Activated T-cell treated with anti-CD3 and anti-CD28 coated beads for 1 hour (primary cell): ENCODE measurements at regions not wholly inside any gene's neighbourhood (a gene's known extent, or its start where the extent isn't known, plus 50 kb on each side); places are given as distances from the start of the nearest gene placed in this dataset.

Experiments used
- DNase-seq: peaks from one replicate; pipeline ENCODE4 v3.0.0-alpha.2; 2020; ENCODE audit warnings: low read depth

- DNase-seq, result no peak
Measured at GRCh38 chr20:39310363-39310995, 348.3 kb downstream of the DHX35 start.

GRCh38 chr20:39309458-39309857 lies 347.3 kb downstream of the DHX35 start:
- no peak for DNase-seq

- no peak for DNase-seq
Measured at GRCh38 chr20:39302312-39302711, 340.2 kb downstream of the DHX35 start.

- no peak for DNase-seq
Measured at GRCh38 chr20:39299783-39300182, 337.6 kb downstream of the DHX35 start.

- no peak for DNase-seq
Measured at GRCh38 chr20:39298571-39299506, 336.7 kb downstream of the DHX35 start.

GRCh38 chr20:39298121-39298520 lies 336.0 kb downstream of the DHX35 start:
- DNase-seq, result no peak

- DNase-seq, result no peak
Measured at GRCh38 chr20:39295301-39295700, 333.2 kb downstream of the DHX35 start.

- DNase-seq, result no peak
Measured at GRCh38 chr20:39294137-39294725, 332.1 kb downstream of the DHX35 start.

GRCh38 chr20:39292193-39292736 lies 330.1 kb downstream of the DHX35 start:
- no peak for DNase-seq

- DNase-seq, result no peak
Measured at GRCh38 chr20:39291301-39291700, 329.2 kb downstream of the DHX35 start.

GRCh38 chr20:39290575-39290974 lies 328.4 kb downstream of the DHX35 start:
- no peak for DNase-seq

- no peak for DNase-seq
Measured at GRCh38 chr20:39289831-39290230, 327.7 kb downstream of the DHX35 start.

GRCh38 chr20:39289316-39289715 lies 327.2 kb downstream of the DHX35 start:
- DNase-seq, result no peak

GRCh38 chr20:39283464-39283863 lies 321.3 kb downstream of the DHX35 start:
- no peak for DNase-seq

GRCh38 chr20:39282619-39283092 lies 320.5 kb downstream of the DHX35 start:
- DNase-seq, result no peak

GRCh38 chr20:39280875-39281274 lies 318.7 kb downstream of the DHX35 start:
- no peak for DNase-seq

- DNase-seq, result no peak
Measured at GRCh38 chr20:39278230-39278788, 316.2 kb downstream of the DHX35 start.

- DNase-seq, result no peak
Measured at GRCh38 chr20:39277185-39277584, 315.0 kb downstream of the DHX35 start.

GRCh38 chr20:39270837-39271604 lies 308.9 kb downstream of the DHX35 start:
- no peak for DNase-seq

- DNase-seq, result no peak
Measured at GRCh38 chr20:39269493-39270217, 307.5 kb downstream of the DHX35 start.

GRCh38 chr20:39268981-39269461 lies 306.9 kb downstream of the DHX35 start:
- no peak for DNase-seq
